Transverse colon (tissue), 4 donors: ENCODE measurements at regions not wholly inside any gene's neighbourhood (a gene's known extent, or its start where the extent isn't known, plus 50 kb on each side); places are given as distances from the start of the nearest gene placed in this dataset.

Experiments used
- DNase-seq: peaks from one replicate; pipeline ENCODE4 v3.0.0-alpha.2; 2019
- H3K27ac ChIP-seq, 4 donors: fragments of 200-600 bp; sonication (generic); 2 replicates each; pipeline ENCODE4 v1.5.1; 2016 to 2018; ENCODE audit warnings: inconsistent platforms in 4 of 4
- H3K27me3 ChIP-seq: fragments of 200-600 bp; sonication (generic); 2 replicates; pipeline ENCODE4 v1.5.1; 2017; ENCODE audit warnings: inconsistent platforms
- H3K36me3 ChIP-seq, 4 donors: fragments of 200-600 bp; sonication (generic); 2 replicates each; pipeline ENCODE4 v1.5.1; 2017 to 2019; ENCODE audit warnings: inconsistent platforms in 4 of 4
- H3K4me1 ChIP-seq, 4 donors: fragments of 200-600 bp; sonication (generic); 2 replicates each; pipeline ENCODE4 v1.5.1; 2017 to 2020; ENCODE audit warnings: inconsistent platforms in 4 of 4
- H3K4me3 ChIP-seq, 4 donors: fragments of 200-600 bp; sonication (generic); 1 replicate in 1 of 4; 2 replicates in 3 of 4; pipeline versions ENCODE4 v1.5.1 to v1.6.1; 2017 to 2019; ENCODE audit warnings: inconsistent platforms in 4 of 4
- H3K9me3 ChIP-seq, 2 donors: fragments of 200-600 bp; sonication (generic); 2 replicates each; pipeline ENCODE4 v1.5.1; 2017 to 2019; ENCODE audit warnings: inconsistent platforms in 2 of 2
- EP300 ChIP-seq: sonication (generic); formaldehyde crosslinking; IDR thresholded peaks from one replicate; pipeline ENCODE4 v1.6.1; 2017; ENCODE audit warnings: antibody characterized with exemption, low read depth
- POLR2A ChIP-seq: fragments of 450-650 bp; IDR thresholded peaks from one replicate; pipeline ENCODE4 v1.6.1; 2016; ENCODE audit warnings: antibody characterized with exemption, mild to moderate bottlenecking, moderate library complexity
- POLR2AphosphoS5 ChIP-seq, 3 donors: sonication (generic); formaldehyde crosslinking; IDR thresholded peaks; one replicate each; pipeline ENCODE4 v1.6.1; 2016; ENCODE audit warnings: antibody characterized with exemption in 3 of 3
- WGBS, 2 donors: methylation state at CpG; one replicate each; pipeline ENCODE4 v1.1.5; 2018; ENCODE audit warnings: low coverage in 1 of 2; 5-methylcytosine and 5-hydroxymethylcytosine counted together
- in situ Hi-C, 4 donors: fragments of 200-750 bp; cut with MboI; loops; one replicate each; pipeline versions ENCODE4 v1.15.0 to v1.15.1; 2017; ENCODE audit warnings: low sequenced_read_pairs in 3 of 4, low pct_ligation_motif_present in 1 of 4, low pct_unique_long_range_greater_than_20kb in 1 of 4
- intact Hi-C: fragments of 100-400 bp; cut with DNase I; formaldehyde crosslinking; loops from one replicate; pipeline ENCODE4 v1.15.1; 2023; ENCODE audit warnings: low total_unique reads
- TF ChIP-seq, protein P1 (sequence below), 5 experiments: fragments of 200-600 bp in 3 of 5; fragments of 450-650 bp in 2 of 5; sonication (generic) in 3 of 5; IDR thresholded peaks; 1 replicate in 2 of 5; 2 replicates in 3 of 5; pipeline ENCODE4 v1.5.1; 2016 to 2017; ENCODE audit warnings: antibody characterized with exemption in 5 of 5, inconsistent platforms in 3 of 5, mild to moderate bottlenecking in 2 of 5, moderate library complexity in 1 of 5

DNA sequence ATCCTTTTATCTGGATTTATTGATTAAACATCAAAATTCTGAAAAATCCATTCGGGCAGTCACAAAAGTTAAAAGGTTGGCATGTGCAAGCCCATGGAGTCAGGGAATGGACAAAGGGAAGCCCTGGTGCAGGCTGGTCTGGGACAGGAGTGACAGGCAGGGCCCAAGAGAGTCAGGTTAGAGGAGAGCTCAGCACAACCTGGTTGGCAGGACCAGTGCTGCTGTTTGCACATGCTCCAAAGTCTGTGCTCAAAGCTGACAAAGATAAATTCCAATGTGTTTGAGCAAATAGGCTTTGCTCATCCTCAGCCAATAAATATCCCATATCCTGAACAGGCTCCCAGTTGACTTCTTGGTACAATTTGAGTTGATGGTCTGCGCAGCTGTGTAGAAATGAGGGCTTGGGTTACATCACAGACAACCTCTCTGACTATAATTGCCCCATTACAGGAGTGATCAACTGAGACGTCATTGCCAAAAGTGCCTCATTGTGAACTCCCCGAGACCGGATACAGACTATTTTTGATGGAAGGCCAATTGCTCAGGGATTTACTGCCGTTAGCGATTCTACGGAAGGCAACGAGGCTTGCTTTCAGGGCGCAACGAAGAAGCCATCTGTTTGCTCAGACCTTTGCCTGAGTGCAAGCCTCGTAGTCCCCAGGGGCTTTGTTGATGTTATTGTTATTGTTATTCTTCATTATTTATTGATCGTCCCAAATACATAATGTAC is 1008.1 kb upstream of the TENM3 start:
- H3K27ac ChIP-seq, result no peak overlapping the region
- no peaks in the 10 kb centered on the region for H3K4me1 ChIP-seq
- no peaks in the 10 kb centered on the region for H3K9me3 ChIP-seq
- WGBS, 2 donors, result 60 to 79% methylated on average over 12 to 13 of the region's 13 CpGs
- H3K27me3 ChIP-seq, result no peaks in the 10 kb centered on the region
- no peaks in the 10 kb centered on the region for H3K36me3 ChIP-seq
- in situ Hi-C loops (no loop called here), intact Hi-C loops (no loop called here)
- TF ChIP-seq POLR2AphosphoS5 (IDR thresholded peaks at IDR 0.05) (no peak), POLR2A (no peak), EP300 (no peak)
- TF ChIP-seq, protein P1, sequence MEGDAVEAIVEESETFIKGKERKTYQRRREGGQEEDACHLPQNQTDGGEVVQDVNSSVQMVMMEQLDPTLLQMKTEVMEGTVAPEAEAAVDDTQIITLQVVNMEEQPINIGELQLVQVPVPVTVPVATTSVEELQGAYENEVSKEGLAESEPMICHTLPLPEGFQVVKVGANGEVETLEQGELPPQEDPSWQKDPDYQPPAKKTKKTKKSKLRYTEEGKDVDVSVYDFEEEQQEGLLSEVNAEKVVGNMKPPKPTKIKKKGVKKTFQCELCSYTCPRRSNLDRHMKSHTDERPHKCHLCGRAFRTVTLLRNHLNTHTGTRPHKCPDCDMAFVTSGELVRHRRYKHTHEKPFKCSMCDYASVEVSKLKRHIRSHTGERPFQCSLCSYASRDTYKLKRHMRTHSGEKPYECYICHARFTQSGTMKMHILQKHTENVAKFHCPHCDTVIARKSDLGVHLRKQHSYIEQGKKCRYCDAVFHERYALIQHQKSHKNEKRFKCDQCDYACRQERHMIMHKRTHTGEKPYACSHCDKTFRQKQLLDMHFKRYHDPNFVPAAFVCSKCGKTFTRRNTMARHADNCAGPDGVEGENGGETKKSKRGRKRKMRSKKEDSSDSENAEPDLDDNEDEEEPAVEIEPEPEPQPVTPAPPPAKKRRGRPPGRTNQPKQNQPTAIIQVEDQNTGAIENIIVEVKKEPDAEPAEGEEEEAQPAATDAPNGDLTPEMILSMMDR (IDR thresholded peaks at IDR 0.05), result no peak
- H3K4me3 ChIP-seq, result no peak overlapping the region
- no peak for DNase-seq

DNA sequence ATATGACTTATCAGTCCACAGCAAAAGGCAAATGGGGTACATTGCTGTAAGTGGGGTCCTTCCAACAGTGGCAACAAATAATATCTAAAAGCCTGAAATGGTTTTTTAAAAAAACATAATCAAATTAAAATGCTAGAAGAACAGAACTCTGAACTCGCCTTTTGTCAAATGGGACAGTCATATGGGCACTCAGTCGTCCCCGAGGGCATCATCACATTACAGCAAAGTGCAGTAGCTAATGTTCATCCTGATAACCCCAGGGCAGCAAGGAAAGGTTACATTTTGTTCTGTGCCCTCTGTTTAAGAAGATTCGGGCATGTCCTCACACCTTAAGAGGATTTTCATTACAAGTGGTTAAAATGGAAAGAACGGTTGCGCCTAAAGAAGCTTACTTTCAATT is 997.9 kb upstream of the TENM3 start:
- H3K4me1 ChIP-seq, result no peaks in the 10 kb centered on the region
- no peak overlapping the region for H3K4me3 ChIP-seq
- intact Hi-C loops, result no loop called here
- H3K36me3 ChIP-seq, result no peaks in the 10 kb centered on the region
- no peak for DNase-seq
- no peak overlapping the region for H3K27ac ChIP-seq
- TF ChIP-seq, protein P1 (IDR thresholded peaks at IDR 0.05), result no peak
- TF ChIP-seq EP300 (no peak), POLR2A (no peak), POLR2AphosphoS5 (IDR thresholded peaks at IDR 0.05) (no peak)
- in situ Hi-C loops, result no loop called here
- 87 to 90% methylated on average over 6 of the region's 6 CpGs for WGBS, 2 donors
- no peaks in the 10 kb centered on the region for H3K9me3 ChIP-seq
- H3K27me3 ChIP-seq, result no peaks in the 10 kb centered on the region

- Histone ChIP-seq H3K36me3 (no peaks in the 10 kb centered on the region), H3K4me3 (no peak overlapping the region), H3K27me3 (no peaks in the 10 kb centered on the region), H3K27ac (no peak overlapping the region), H3K4me1 (no peaks in the 10 kb centered on the region), H3K9me3 (no peaks in the 10 kb centered on the region)
- intact Hi-C loops, result no loop called here
- WGBS, 2 donors, result 66 to 75% methylated on average over 4 of the region's 4 CpGs
- DNase-seq, result no peak
- TF ChIP-seq POLR2AphosphoS5 (IDR thresholded peaks at IDR 0.05), result no peak
- in situ Hi-C loops, result no loop called here
Measured at GRCh38 chr4:181249031-181249430, 994.2 kb upstream of the TENM3 start.

DNA sequence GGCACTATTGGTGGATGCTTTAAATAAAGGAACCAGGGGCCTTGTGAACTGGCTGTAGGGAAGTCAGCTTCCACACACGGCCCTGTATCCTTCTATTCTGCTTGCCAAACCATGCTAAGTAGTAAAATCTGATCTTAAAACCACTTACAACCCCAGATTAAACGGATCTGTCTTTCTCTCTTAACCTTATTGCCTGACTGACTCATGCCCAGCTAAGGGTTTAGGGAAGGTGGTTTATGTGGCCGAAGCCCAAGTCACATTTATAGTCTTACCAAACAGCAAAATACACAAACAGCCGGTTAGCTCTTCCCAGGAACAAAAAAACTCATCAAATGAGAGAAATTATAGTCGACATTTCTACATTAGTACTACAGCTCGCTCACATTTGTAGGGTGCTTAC is 988.4 kb upstream of the TENM3 start:
- no peak overlapping the region for H3K27ac ChIP-seq
- H3K27me3 ChIP-seq, result no peaks in the 10 kb centered on the region
- no peak for TF ChIP-seq POLR2A
- TF ChIP-seq EP300, result no peak
- no peak for DNase-seq
- no peak overlapping the region for H3K4me3 ChIP-seq
- no peaks in the 10 kb centered on the region for H3K36me3 ChIP-seq
- no peaks in the 10 kb centered on the region for H3K9me3 ChIP-seq
- intact Hi-C loops, result no loop called here
- in situ Hi-C loops, result no loop called here
- WGBS, 2 donors, result 57 to 73% methylated on average over 6 of the region's 6 CpGs
- no peaks in the 10 kb centered on the region for H3K4me1 ChIP-seq

DNA sequence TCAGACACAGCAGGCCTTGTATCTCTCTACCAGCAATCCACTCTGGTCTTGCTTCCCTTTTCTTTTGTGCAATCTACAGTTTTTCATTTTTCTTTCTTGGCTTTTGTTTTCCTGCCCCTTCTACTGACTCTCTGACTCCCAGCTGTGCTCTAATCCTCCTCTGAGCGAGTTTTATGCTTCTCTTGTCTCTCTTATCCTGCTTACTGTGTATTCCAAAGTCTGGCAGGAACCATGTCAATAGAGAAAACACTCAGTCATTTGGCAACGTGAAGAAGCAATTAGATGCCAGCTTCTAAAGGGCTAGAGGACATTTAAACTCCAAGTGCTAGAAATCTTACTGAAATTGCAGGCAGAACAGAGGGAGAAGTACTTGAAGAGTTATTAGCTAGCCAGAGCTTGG is 984.6 kb upstream of the TENM3 start:
- H3K4me3 ChIP-seq, result no peak overlapping the region
- DNase-seq, result no peak
- H3K27ac ChIP-seq, result no peak overlapping the region
- H3K36me3 ChIP-seq, result no peaks in the 10 kb centered on the region
- no peaks in the 10 kb centered on the region for H3K27me3 ChIP-seq
- no peaks in the 10 kb centered on the region for H3K9me3 ChIP-seq
- 6 to 10% methylated on average over 2 of the region's 2 CpGs for WGBS, 2 donors
- TF ChIP-seq EP300 (no peak), POLR2AphosphoS5 (IDR thresholded peaks at IDR 0.05) (no peak), POLR2A (no peak)
- TF ChIP-seq, protein P1 (IDR thresholded peaks at IDR 0.05), result no peak
- in situ Hi-C loops (no loop called here), intact Hi-C loops (no loop called here)
- no peaks in the 10 kb centered on the region for H3K4me1 ChIP-seq
